H1 (cell line): ENCODE measurements at regions not wholly inside any gene's neighbourhood (a gene's known extent, or its start where the extent isn't known, plus 50 kb on each side); places are given as distances from the start of the nearest gene placed in this dataset.
A peak's percentile ranks its signal among the peaks of the same experiment; 100 is the strongest.

ENCODE experiments used
- CTCF ChIA-PET: fragments of 300-600 bp; sonication (Branson Sonifier 250); formaldehyde crosslinking; loops from one replicate; lab custom pipeline; 2021; ENCODE audit not compliant: partially characterized antibody; lab: Charles Lee
- POLR2A ChIA-PET: fragments of 300-600 bp; sonication (Branson Sonifier 250); formaldehyde crosslinking; loops from one replicate; lab custom pipeline; 2021; ENCODE audit warnings: inconsistent platforms; ENCODE audit not compliant: partially characterized antibody; lab: Charles Lee
- DNase-seq, 2 experiments: peaks; one replicate each; pipeline versions ENCODE4 v3.0.0 to v3.0.0-alpha.2; 2010 to 2022; ENCODE audit warnings: low spot score in 2 of 2, low read depth in 1 of 2, mixed read lengths in 1 of 2
- FAIRE-seq: peaks from 2 replicates; lab custom pipeline; 2011; peaks lifted over from hg19 to GRCh38; lab: Jason Lieb, UNC
- H2AFZ ChIP-seq: 2 replicates; pipeline ENCODE4 v1.8.1; 2012; ENCODE audit warnings: low read length, inconsistent platforms
- H2AK5ac ChIP-seq: 2 replicates; pipeline ENCODE4 v1.6.1; 2013; ENCODE audit warnings: low read depth, low read length
- H2BK120ac ChIP-seq: replicated peaks from 2 replicates; pipeline ENCODE3; 2013; ENCODE audit warnings: low read depth, low read length, inconsistent platforms
- H2BK12ac ChIP-seq: 2 replicates; pipeline ENCODE4 v1.6.1; 2013; ENCODE audit warnings: low read depth, low read length
- H2BK15ac ChIP-seq: 2 replicates; pipeline ENCODE4 v1.6.1; 2013; ENCODE audit warnings: low read length
- H2BK20ac ChIP-seq: 2 replicates; pipeline ENCODE4 v1.6.1; 2013; ENCODE audit warnings: low read length
- H2BK5ac ChIP-seq: 2 replicates; pipeline ENCODE4 v1.6.1; 2013; ENCODE audit warnings: low read depth, low read length
- H3K14ac ChIP-seq: 2 replicates; pipeline ENCODE4 v1.6.1; 2013; ENCODE audit warnings: inconsistent platforms; ENCODE audit not compliant: insufficient read length
- H3K18ac ChIP-seq: 2 replicates; pipeline ENCODE4 v1.6.1; 2013; ENCODE audit warnings: low read length; ENCODE audit errors: extremely low read depth
- H3K23ac ChIP-seq: 2 replicates; pipeline ENCODE4 v1.6.1; 2013; ENCODE audit warnings: inconsistent platforms; ENCODE audit not compliant: insufficient read length
- H3K23me2 ChIP-seq: 2 replicates; pipeline ENCODE4 v1.6.1; 2013; ENCODE audit warnings: low read depth, low read length
- H3K27ac ChIP-seq: 2 replicates; pipeline ENCODE4 v1.6.1; 2011; ENCODE audit warnings: low read depth, low read length, inconsistent platforms
- H3K27me3 ChIP-seq, 4 experiments: replicated peaks in 1 of 4; 1 replicate in 1 of 4; 2 replicates in 3 of 4; pipeline versions ENCODE4 v1.6.1 to v1.8.1; 2011 to 2013; ENCODE audit warnings: low read length in 3 of 4, mild to moderate bottlenecking in 3 of 4, inconsistent platforms in 2 of 4, mixed read lengths in 2 of 4, moderate library complexity in 1 of 4; ENCODE audit not compliant: control insufficient read depth in 3 of 4, insufficient read depth in 3 of 4; ENCODE audit errors: extremely low read depth in 1 of 4
- H3K36me3 ChIP-seq, 4 experiments: 2 replicates each; pipeline versions ENCODE4 v1.6.1 to v1.8.1; 2011 to 2013; ENCODE audit warnings: mild to moderate bottlenecking in 4 of 4, low read length in 3 of 4, moderate library complexity in 2 of 4, control low read depth in 1 of 4, inconsistent platforms in 1 of 4; ENCODE audit not compliant: insufficient read depth in 4 of 4, control insufficient read depth in 2 of 4
- H3K4ac ChIP-seq: replicated peaks from 2 replicates; pipeline ENCODE3; 2013; ENCODE audit warnings: low read length, low read depth, mixed read lengths, inconsistent platforms; ENCODE audit not compliant: insufficient read length
- H3K4me1 ChIP-seq, 4 experiments: replicated peaks in 1 of 4; 1 replicate in 1 of 4; 2 replicates in 3 of 4; pipeline versions ENCODE4 v1.6.1 to v1.8.1; 2011 to 2013; ENCODE audit warnings: low read length in 3 of 4, inconsistent platforms in 2 of 4, mixed read lengths in 1 of 4; ENCODE audit not compliant: insufficient read depth in 4 of 4, control insufficient read depth in 3 of 4
- H3K4me2 ChIP-seq, 2 experiments: 2 replicates each; pipeline versions ENCODE4 v1.6.1 to v1.8.1; 2011 to 2013; ENCODE audit warnings: low read depth in 2 of 2, low read length in 2 of 2, control low read depth in 1 of 2, inconsistent platforms in 1 of 2, mild to moderate bottlenecking in 1 of 2; ENCODE audit not compliant: insufficient read depth in 1 of 2
- H3K4me3 ChIP-seq, 4 experiments: fragments of 200-600, 300-600 bp in 1 of 4; sonication (generic), shearing (Covaris generic), sonication (Bioruptor Twin) in 1 of 4; 2 replicates each; pipeline versions ENCODE4 v1.5.1 to v1.8.1; 2011 to 2016; ENCODE audit warnings: low read length in 4 of 4, low read depth in 3 of 4, control low read depth in 2 of 4, inconsistent platforms in 2 of 4, mild to moderate bottlenecking in 2 of 4, mixed read lengths in 1 of 4, moderate library complexity in 1 of 4; ENCODE audit not compliant: insufficient read depth in 2 of 4; ENCODE audit errors: extremely low read depth in 1 of 4
- H3K56ac ChIP-seq: replicated peaks from 2 replicates; pipeline ENCODE3; 2013; ENCODE audit warnings: low read depth, mild to moderate bottlenecking, mixed read lengths, low read length, inconsistent platforms; ENCODE audit not compliant: insufficient read length
- H3K79me1 ChIP-seq: 2 replicates; pipeline ENCODE4 v1.6.1; 2013; ENCODE audit warnings: low read depth, low read length, control low read depth
- H3K79me2 ChIP-seq, 2 experiments: 2 replicates each; pipeline versions ENCODE4 v1.6.1 to v1.8.1; 2012 to 2013; ENCODE audit warnings: low read length in 2 of 2, mild to moderate bottlenecking in 2 of 2, inconsistent platforms in 1 of 2; ENCODE audit not compliant: insufficient read depth in 2 of 2, control insufficient read depth in 1 of 2
- H3K9ac ChIP-seq, 4 experiments: replicated peaks in 1 of 4; 1 replicate in 1 of 4; 2 replicates in 3 of 4; pipeline versions ENCODE4 v1.6.1 to v1.8.1; 2011 to 2013; ENCODE audit warnings: low read depth in 3 of 4, low read length in 3 of 4, control low read depth in 2 of 4, mild to moderate bottlenecking in 2 of 4, moderate library complexity in 2 of 4, inconsistent platforms in 1 of 4; ENCODE audit errors: extremely low read depth in 1 of 4
- H3K9me3 ChIP-seq, 2 experiments: 2 replicates each; pipeline versions ENCODE4 v1.6.1 to v1.8.1; 2012 to 2013; ENCODE audit warnings: mild to moderate bottlenecking in 2 of 2, moderate library complexity in 2 of 2, control low read depth in 1 of 2, inconsistent platforms in 1 of 2, low read depth in 1 of 2, low read length in 1 of 2, mixed read lengths in 1 of 2; ENCODE audit not compliant: insufficient read depth in 2 of 2
- H4K20me1 ChIP-seq, 2 experiments: replicated peaks in 1 of 2; 2 replicates each; pipeline versions ENCODE3 to v1.8.1; 2011 to 2013; ENCODE audit warnings: inconsistent platforms in 2 of 2, low read length in 2 of 2, mild to moderate bottlenecking in 1 of 2; ENCODE audit not compliant: insufficient read depth in 2 of 2, control insufficient read depth in 1 of 2
- H4K5ac ChIP-seq: 2 replicates; pipeline ENCODE4 v1.6.1; 2013; ENCODE audit warnings: low read length, low read depth, mixed read lengths, inconsistent platforms; ENCODE audit not compliant: insufficient read length
- H4K8ac ChIP-seq: 2 replicates; pipeline ENCODE4 v1.8.0; 2013; ENCODE audit warnings: mild to moderate bottlenecking, moderate library complexity, low read length, inconsistent platforms; ENCODE audit not compliant: insufficient read depth; ENCODE audit errors: extremely low read depth
- H4K91ac ChIP-seq: replicated peaks from 2 replicates; pipeline ENCODE3; 2013; ENCODE audit warnings: low read length, mixed read lengths, inconsistent platforms; ENCODE audit not compliant: insufficient read length
- BACH1 ChIP-seq: IDR thresholded peaks from 2 replicates; pipeline ENCODE4 v1.6.1; 2012; ENCODE audit warnings: low read length, improper control_type of control experiment
- MAFK ChIP-seq: IDR thresholded peaks from 2 replicates; pipeline ENCODE4 v1.6.1; 2012; ENCODE audit warnings: low read depth, mild to moderate bottlenecking, improper control_type of control experiment, low read length
- RAD21 ChIP-seq, 2 experiments: IDR thresholded peaks in 1 of 2; conservative IDR thresholded peaks in 1 of 2; 2 replicates each; pipeline ENCODE4 v1.6.1; 2011; ENCODE audit warnings: low read depth in 2 of 2, low read length in 2 of 2, improper control_type of control experiment in 1 of 2, inconsistent platforms in 1 of 2, mild to moderate bottlenecking in 1 of 2, moderate library complexity in 1 of 2
- TCF12 ChIP-seq: IDR thresholded peaks from 2 replicates; pipeline ENCODE4 v1.6.1; 2011; ENCODE audit warnings: low read depth, mild to moderate bottlenecking, low read length
- WGBS, 2 experiments: shearing (Covaris generic) in 1 of 2; methylation state at CpG; one replicate each; pipeline versions ENCODE4 v1.1.6 to v1.1.7; 2013 to 2015; ENCODE audit warnings: low lambda C conversion rate in 2 of 2, mixed read lengths in 2 of 2, inconsistent platforms in 1 of 2, low coverage in 1 of 2, missing lambda C conversion rate in 1 of 2; ENCODE audit not compliant: insufficient replicate concordance in 2 of 2, insufficient coverage in 1 of 2, insufficient read length in 1 of 2; ENCODE audit errors: extremely low coverage in 1 of 2, missing lambda C conversion rate in 1 of 2; 5-methylcytosine and 5-hydroxymethylcytosine counted together

DNA sequence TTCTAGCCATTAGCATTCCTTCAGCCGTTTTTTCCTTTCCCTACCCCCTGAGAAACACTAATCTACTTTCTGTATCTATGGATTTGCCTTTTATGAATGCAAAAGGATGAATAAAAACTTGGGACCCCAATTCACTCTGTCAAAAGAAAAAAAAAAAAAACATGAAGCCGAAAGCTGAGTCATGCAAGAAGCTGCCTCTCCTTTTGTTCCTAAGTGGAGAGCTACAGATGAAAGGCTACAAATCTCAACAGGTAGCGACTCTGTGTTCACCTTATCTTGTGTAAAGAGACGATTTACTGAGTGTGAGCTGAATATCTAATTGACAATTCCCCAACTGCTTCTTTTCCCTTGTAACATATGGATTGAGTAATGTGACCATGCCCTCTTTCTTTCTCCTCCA lies 1072.8 kb downstream of the UQCRFS1 start:
- Histone ChIP-seq H4K5ac (no peak overlapping the region), H3K9ac (no peak overlapping the region), H3K4me2 (no peak overlapping the region), H3K4me3 (no peak overlapping the region), H3K9me3 (no peaks in the 10 kb centered on the region), H2AK5ac (no peak overlapping the region), H3K79me1 (no peaks in the 10 kb centered on the region), H3K56ac (no peak overlapping the region), H4K20me1 (no peaks in the 10 kb centered on the region), H4K8ac (no peak overlapping the region), H2BK120ac (no peak overlapping the region), H3K23ac (no peak overlapping the region), H3K14ac (no peak overlapping the region), H3K27ac (no peak overlapping the region), H2BK12ac (no peak overlapping the region), H3K4me1 (no peaks in the 10 kb centered on the region; a peak in 1 of 7 replicates), H3K23me2 (no peaks in the 10 kb centered on the region), H3K4ac (no peak overlapping the region), H2BK5ac (no peak overlapping the region), H3K79me2 (no peaks in the 10 kb centered on the region), H3K36me3 (no peaks in the 10 kb centered on the region), H4K91ac (no peak overlapping the region), H3K27me3 (no peaks in the 10 kb centered on the region), H3K18ac (no peak overlapping the region), H2BK15ac (no peak overlapping the region), H2BK20ac (no peak overlapping the region), H2AFZ (no peak overlapping the region)
- no peak for FAIRE-seq
- CTCF ChIA-PET: interaction anchor here (0.8 to 1.6 kb wide), 6 partner anchors 8 to 185 kb away, joined by 3 to 5 read pairs (median 4); no protein-coding TSS in a partner anchor
- no peak for DNase-seq
- POLR2A ChIA-PET: no interaction called here
- WGBS, 2 experiments: 79% methylated on average over 4 of the region's 4 CpGs; no CpG with 5 or more reads in 1 of the 2 experiments
- TF ChIP-seq RAD21 (IDR thresholded peaks at IDR 0.05 in 1 of 2, conservative IDR thresholded peaks at IDR 0.05 in 1 of 2; ENCODE audit: low read depth in 2 of 2, low read length in 2 of 2) (no peak), TCF12 (no peak), MAFK (peak; percentile 51), BACH1 (peak; percentile 50)
